ENCODE measurements at regions not wholly inside any gene's neighbourhood (a gene's known extent, or its start where the extent isn't known, plus 50 kb on each side); places are given as distances from the start of the nearest gene placed in this dataset.

GRCh38 chr7:362402-363096, 72.6 kb downstream of the FOXL3 start:
- DNase-seq (peak; percentile 52), ATAC-seq (peak in 1 of 2 donors; percentile 60)
- Histone ChIP-seq H3K9me3 (no peaks in the 10 kb centered on the region), H3K4me1 (no peaks in the 10 kb centered on the region), H3K27me3 (ENCODE audit: low read depth) (peaks cover 30% of the 10 kb centered on the region), H3K4me3 (peak overlapping the region; percentile 36), H3K36me3 (no peaks in the 10 kb centered on the region), H3K27ac (no peak overlapping the region)
- intact Hi-C loops (cut with DNase I) = no loop called here
- TF ChIP-seq CTCF (IDR thresholded peaks at IDR 0.05) = no peak

GRCh38 chr7:363626-364025, 73.7 kb downstream of the FOXL3 start:
- ATAC-seq = no peak
- Histone ChIP-seq H3K27ac (no peak overlapping the region), H3K27me3 (ENCODE audit: low read depth) (peaks cover 28% of the 10 kb centered on the region), H3K36me3 (no peaks in the 10 kb centered on the region), H3K4me3 (no peak overlapping the region), H3K9me3 (no peaks in the 10 kb centered on the region), H3K4me1 (no peaks in the 10 kb centered on the region)
- intact Hi-C loops (cut with DNase I) = no loop called here
- no peak for TF ChIP-seq CTCF (IDR thresholded peaks at IDR 0.05)
- DNase-seq = peak; percentile 39

GRCh38 chr7:364536-364935, 74.6 kb downstream of the FOXL3 start:
- Histone ChIP-seq H3K9me3 (no peaks in the 10 kb centered on the region), H3K27ac (no peak overlapping the region), H3K36me3 (no peaks in the 10 kb centered on the region), H3K4me1 (no peaks in the 10 kb centered on the region), H3K4me3 (no peak overlapping the region), H3K27me3 (ENCODE audit: low read depth) (peaks cover 19% of the 10 kb centered on the region)
- intact Hi-C loops (cut with DNase I) = no loop called here
- TF ChIP-seq CTCF (IDR thresholded peaks at IDR 0.05) = no peak
- ATAC-seq (no peak), DNase-seq (peak; percentile 25)

- peaks cover 9% of the 10 kb centered on the region for H3K27me3 ChIP-seq (ENCODE audit: low read depth)
- no peaks in the 10 kb centered on the region for H3K9me3 ChIP-seq
- ATAC-seq (no peak), DNase-seq (peak; percentile 18)
- TF ChIP-seq CTCF (IDR thresholded peaks at IDR 0.05) = no peak
- intact Hi-C loops (cut with DNase I) = no loop called here
- H3K27ac ChIP-seq = no peak overlapping the region
- H3K36me3 ChIP-seq = no peaks in the 10 kb centered on the region
- H3K4me1 ChIP-seq = no peaks in the 10 kb centered on the region
- H3K4me3 ChIP-seq = no peak overlapping the region
Observed at GRCh38 chr7:365593-365992, 75.6 kb downstream of the FOXL3 start.

GRCh38 chr7:366161-366803, 76.3 kb downstream of the FOXL3 start:
- DNase-seq = peak; percentile 31

More at GRCh38 chr7:366161-366803, 76.3 kb downstream of the FOXL3 start:
- no peak overlapping the region for H3K4me3 ChIP-seq
- ATAC-seq = no peak
- peaks cover 7% of the 10 kb centered on the region for H3K27me3 ChIP-seq (ENCODE audit: low read depth)
- H3K27ac ChIP-seq = no peak overlapping the region
- H3K4me1 ChIP-seq = no peaks in the 10 kb centered on the region
- no peak for TF ChIP-seq CTCF (IDR thresholded peaks at IDR 0.05)
- intact Hi-C loops (cut with DNase I) = no loop called here
- H3K36me3 ChIP-seq = no peaks in the 10 kb centered on the region
- H3K9me3 ChIP-seq = no peaks in the 10 kb centered on the region

All from lower lobe of right lung (tissue), 2 donors.